Osteoblast (primary cell): ENCODE measurements at regions not wholly inside any gene's neighbourhood (a gene's known extent, or its start where the extent isn't known, plus 50 kb on each side); places are given as distances from the start of the nearest gene placed in this dataset.

Source experiments
- DNase-seq: peaks from one replicate; pipeline ENCODE4 v3.0.0; 2011; ENCODE audit warnings: low spot score, mixed read lengths; ENCODE audit not compliant: insufficient read length; ENCODE audit errors: missing footprints
- H2AFZ ChIP-seq: 2 replicates; pipeline ENCODE4 v1.6.0; 2011; ENCODE audit warnings: mild to moderate bottlenecking, low read length
- H3K27ac ChIP-seq: 2 replicates; pipeline ENCODE4 v1.5.1; 2011; ENCODE audit warnings: mild to moderate bottlenecking, low read depth, low read length, moderate library complexity
- H3K27me3 ChIP-seq: 2 replicates; pipeline ENCODE4 v1.6.0; 2012; ENCODE audit warnings: mild to moderate bottlenecking, control low read depth, inconsistent platforms, low read length, moderate library complexity; ENCODE audit not compliant: insufficient read depth
- H3K36me3 ChIP-seq: 2 replicates; pipeline ENCODE4 v1.5.1; 2011; ENCODE audit warnings: mild to moderate bottlenecking, low read length, control low read depth, moderate library complexity; ENCODE audit not compliant: insufficient read depth
- H3K4me1 ChIP-seq: 2 replicates; pipeline ENCODE4 v1.5.1; 2011; ENCODE audit warnings: mild to moderate bottlenecking, low read length, control low read depth, moderate library complexity; ENCODE audit not compliant: insufficient read depth
- H3K4me2 ChIP-seq: 2 replicates; pipeline ENCODE4 v1.6.0; 2011; ENCODE audit warnings: mild to moderate bottlenecking, low read length; ENCODE audit not compliant: insufficient read depth
- H3K4me3 ChIP-seq: fragments of 200-600 bp; sonication (generic); 3 replicates; pipeline ENCODE4 v1.5.1; 2012; ENCODE audit warnings: mild to moderate bottlenecking, low read length, inconsistent platforms; ENCODE audit not compliant: insufficient read depth
- H3K79me2 ChIP-seq: 2 replicates; pipeline ENCODE4 v1.6.0; 2012; ENCODE audit warnings: mild to moderate bottlenecking, low read length, control low read depth, inconsistent platforms; ENCODE audit not compliant: insufficient read depth
- H3K9me3 ChIP-seq: 2 replicates; pipeline ENCODE4 v1.5.1; 2011; ENCODE audit warnings: low read depth, low read length, control low read depth
- H4K20me1 ChIP-seq: 2 replicates; pipeline ENCODE4 v1.6.0; 2012; ENCODE audit warnings: mild to moderate bottlenecking, low read length, control low read depth; ENCODE audit not compliant: insufficient read depth
- TF ChIP-seq, protein P1 (sequence below): IDR thresholded peaks from 2 replicates; pipeline ENCODE4 v1.5.1; 2011; ENCODE audit warnings: mild to moderate bottlenecking, low read depth, low read length, moderate library complexity; ENCODE audit errors: extremely low read depth

DNA sequence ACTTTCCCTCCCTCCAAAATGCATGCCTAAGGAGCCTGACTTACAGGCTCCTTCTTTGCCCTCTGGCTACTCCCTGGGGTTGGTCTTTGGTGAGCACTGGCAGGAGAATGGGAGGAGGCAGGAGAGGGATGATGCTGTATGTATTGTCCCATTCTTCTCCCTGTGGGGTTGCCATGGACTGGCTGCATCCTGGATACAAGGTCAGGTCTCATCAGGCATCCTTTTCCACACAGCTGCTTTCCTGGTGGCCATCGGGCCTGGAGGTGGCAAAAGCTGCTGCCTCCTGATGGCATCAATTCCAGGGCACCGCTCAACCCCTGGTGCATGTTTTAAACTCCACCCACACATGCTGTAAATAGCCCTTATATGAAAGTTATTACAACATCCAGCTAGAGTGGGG lies 257.2 kb downstream of the ETS1 start:
- no peaks in the 10 kb centered on the region for H3K9me3 ChIP-seq
- no peaks in the 10 kb centered on the region for H3K4me1 ChIP-seq
- H3K36me3 ChIP-seq: no peaks in the 10 kb centered on the region
- DNase-seq: no peak
- no peak overlapping the region for H3K4me3 ChIP-seq
- H2AFZ ChIP-seq: no peak overlapping the region
- H4K20me1 ChIP-seq: no peaks in the 10 kb centered on the region
- H3K4me2 ChIP-seq: no peak overlapping the region
- H3K27ac ChIP-seq: no peak overlapping the region
- no peaks in the 10 kb centered on the region for H3K79me2 ChIP-seq
- TF ChIP-seq, protein P1, sequence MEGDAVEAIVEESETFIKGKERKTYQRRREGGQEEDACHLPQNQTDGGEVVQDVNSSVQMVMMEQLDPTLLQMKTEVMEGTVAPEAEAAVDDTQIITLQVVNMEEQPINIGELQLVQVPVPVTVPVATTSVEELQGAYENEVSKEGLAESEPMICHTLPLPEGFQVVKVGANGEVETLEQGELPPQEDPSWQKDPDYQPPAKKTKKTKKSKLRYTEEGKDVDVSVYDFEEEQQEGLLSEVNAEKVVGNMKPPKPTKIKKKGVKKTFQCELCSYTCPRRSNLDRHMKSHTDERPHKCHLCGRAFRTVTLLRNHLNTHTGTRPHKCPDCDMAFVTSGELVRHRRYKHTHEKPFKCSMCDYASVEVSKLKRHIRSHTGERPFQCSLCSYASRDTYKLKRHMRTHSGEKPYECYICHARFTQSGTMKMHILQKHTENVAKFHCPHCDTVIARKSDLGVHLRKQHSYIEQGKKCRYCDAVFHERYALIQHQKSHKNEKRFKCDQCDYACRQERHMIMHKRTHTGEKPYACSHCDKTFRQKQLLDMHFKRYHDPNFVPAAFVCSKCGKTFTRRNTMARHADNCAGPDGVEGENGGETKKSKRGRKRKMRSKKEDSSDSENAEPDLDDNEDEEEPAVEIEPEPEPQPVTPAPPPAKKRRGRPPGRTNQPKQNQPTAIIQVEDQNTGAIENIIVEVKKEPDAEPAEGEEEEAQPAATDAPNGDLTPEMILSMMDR: no peak
- peaks cover 3% of the 10 kb centered on the region for H3K27me3 ChIP-seq

DNA sequence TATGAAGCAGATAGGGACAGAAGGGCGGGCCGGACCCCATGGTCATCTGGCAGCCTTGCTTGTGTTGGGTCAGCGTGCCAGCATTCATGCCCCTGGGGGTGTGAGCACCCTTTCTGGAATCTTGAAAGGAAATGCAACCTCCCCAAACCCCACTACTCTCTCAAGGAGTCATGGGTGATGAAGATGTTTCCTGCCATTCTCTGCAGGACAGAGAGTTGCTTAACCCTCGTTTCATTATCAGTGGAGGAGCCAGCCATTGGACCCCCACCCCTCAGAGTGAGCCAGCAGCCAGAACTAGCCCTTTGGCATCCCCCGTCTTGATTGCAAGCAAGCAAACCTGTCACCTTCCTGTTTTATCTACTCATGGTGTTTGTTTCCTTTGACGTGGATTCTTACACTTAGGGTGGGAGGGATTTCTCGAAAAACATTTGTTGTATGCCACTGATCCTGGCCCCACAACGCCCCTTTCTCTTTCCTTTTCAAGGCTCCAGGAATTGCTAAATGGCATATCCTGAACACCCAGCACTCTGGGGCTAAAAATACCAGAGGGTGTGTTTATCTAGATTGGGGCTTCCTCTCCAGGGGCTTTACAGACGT lies 258.3 kb downstream of the ETS1 start:
- no peaks in the 10 kb centered on the region for H4K20me1 ChIP-seq
- TF ChIP-seq, protein P1: no peak
- H3K36me3 ChIP-seq: no peaks in the 10 kb centered on the region
- H3K4me1 ChIP-seq: no peaks in the 10 kb centered on the region
- no peak for DNase-seq
- H3K4me2 ChIP-seq: no peak overlapping the region
- H3K4me3 ChIP-seq: no peak overlapping the region
- no peak overlapping the region for H3K27ac ChIP-seq
- peaks cover 3% of the 10 kb centered on the region for H3K27me3 ChIP-seq
- H3K9me3 ChIP-seq: no peaks in the 10 kb centered on the region
- no peak overlapping the region for H2AFZ ChIP-seq
- H3K79me2 ChIP-seq: no peaks in the 10 kb centered on the region

DNA sequence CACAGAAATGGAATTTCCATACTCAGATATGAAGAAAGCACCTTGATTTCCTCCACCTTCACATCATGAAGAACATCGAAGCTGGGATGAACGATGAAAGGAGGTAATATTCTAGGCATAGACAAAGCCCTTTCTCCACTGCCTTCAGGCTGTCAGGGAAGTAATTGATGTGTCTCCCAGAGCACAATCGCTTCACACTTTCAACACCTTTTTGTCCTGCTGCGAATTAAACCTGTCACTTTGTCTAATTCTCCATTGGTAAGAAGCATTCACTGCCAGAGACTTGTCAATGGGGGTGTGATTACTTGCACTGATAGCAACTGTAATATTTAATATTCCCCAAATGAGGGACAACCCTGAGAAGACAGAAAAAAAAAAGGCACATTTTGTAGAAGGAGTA lies 260.1 kb downstream of the ETS1 start:
- peaks cover 3% of the 10 kb centered on the region for H3K27me3 ChIP-seq
- DNase-seq: peak; percentile 43
- no peaks in the 10 kb centered on the region for H3K79me2 ChIP-seq
- H2AFZ ChIP-seq: no peak overlapping the region
- H3K4me1 ChIP-seq: no peaks in the 10 kb centered on the region
- no peaks in the 10 kb centered on the region for H3K9me3 ChIP-seq
- H3K36me3 ChIP-seq: no peaks in the 10 kb centered on the region
- no peak overlapping the region for H3K27ac ChIP-seq
- no peak overlapping the region for H3K4me2 ChIP-seq
- H4K20me1 ChIP-seq: no peaks in the 10 kb centered on the region
- TF ChIP-seq, protein P1: no peak
- no peak overlapping the region for H3K4me3 ChIP-seq

DNA sequence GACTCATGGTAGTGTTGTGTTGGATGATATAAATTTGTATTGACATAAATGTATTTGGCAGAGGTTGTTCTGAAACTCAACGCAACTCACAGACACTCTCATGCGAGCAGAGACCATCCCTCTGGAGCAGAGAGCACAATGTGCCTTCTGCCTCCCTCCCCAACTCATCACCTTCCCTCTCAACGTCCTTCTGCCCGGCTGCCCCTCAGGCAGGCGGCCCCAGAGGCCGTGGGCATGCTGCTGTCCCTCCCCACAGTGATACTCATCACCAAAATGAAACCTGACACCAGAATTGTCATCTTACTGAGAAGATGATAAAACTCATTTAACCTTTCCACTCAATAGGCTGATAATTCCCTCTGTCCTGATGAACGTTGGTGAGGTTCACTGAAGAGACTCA lies 260.6 kb downstream of the ETS1 start:
- Histone ChIP-seq H4K20me1 (no peaks in the 10 kb centered on the region), H3K9me3 (no peaks in the 10 kb centered on the region), H3K4me1 (no peaks in the 10 kb centered on the region), H3K36me3 (no peaks in the 10 kb centered on the region), H3K27ac (no peak overlapping the region), H2AFZ (no peak overlapping the region), H3K4me3 (no peak overlapping the region), H3K27me3 (peaks cover 3% of the 10 kb centered on the region), H3K4me2 (no peak overlapping the region), H3K79me2 (no peaks in the 10 kb centered on the region)
- TF ChIP-seq, protein P1: no peak
- no peak for DNase-seq
